ENCODE measurements at regions not wholly inside any gene's neighbourhood (a gene's known extent, or its start where the extent isn't known, plus 50 kb on each side); places are given as distances from the start of the nearest gene placed in this dataset.

- no peak for TF ChIP-seq CTCF (conservative IDR thresholded peaks at IDR 0.05; ENCODE audit: low read depth, low read length)
- TF ChIP-seq EZH2phosphoT487 (IDR thresholded peaks at IDR 0.05; ENCODE audit: borderline replicate concordance, low read length), result no peak
Observed at GRCh38 chr9:11872471-11872870, 820.7 kb upstream of the TYRP1 start.
